ENCODE measurements at regions not wholly inside any gene's neighbourhood (a gene's known extent, or its start where the extent isn't known, plus 50 kb on each side); places are given as distances from the start of the nearest gene placed in this dataset.

GRCh38 chr2:160890667-160891352 lies 269.4 kb upstream of the TANK start:
- DNase-seq (ENCODE audit: extremely low read depth in 1 of 11, low read depth in 9 of 11, low spot score in 4 of 11) = no peak

GRCh38 chr2:160891353-160891740 lies 268.9 kb upstream of the TANK start:
- no peak for DNase-seq (ENCODE audit: extremely low read depth in 1 of 11, low read depth in 9 of 11, low spot score in 4 of 11)

GRCh38 chr2:160892204-160892603 lies 268.0 kb upstream of the TANK start:
- no peak for DNase-seq (ENCODE audit: extremely low read depth in 1 of 11, low read depth in 9 of 11, low spot score in 4 of 11)

GRCh38 chr2:160893581-160893980 lies 266.6 kb upstream of the TANK start:
- DNase-seq (ENCODE audit: extremely low read depth in 1 of 11, low read depth in 9 of 11, low spot score in 4 of 11) = no peak

GRCh38 chr2:160898581-160899307 lies 261.5 kb upstream of the TANK start:
- peak in 1 of 11 donors; percentile 24 for DNase-seq (ENCODE audit: extremely low read depth in 1 of 11, low read depth in 9 of 11, low spot score in 4 of 11)

- DNase-seq (ENCODE audit: extremely low read depth in 1 of 11, low read depth in 9 of 11, low spot score in 4 of 11) = no peak
Observed at GRCh38 chr2:160901613-160902012, 258.6 kb upstream of the TANK start.

GRCh38 chr2:160905862-160906261 lies 254.4 kb upstream of the TANK start:
- DNase-seq (ENCODE audit: extremely low read depth in 1 of 11, low read depth in 9 of 11, low spot score in 4 of 11) = no peak

GRCh38 chr2:160906878-160907277 lies 253.3 kb upstream of the TANK start:
- DNase-seq (ENCODE audit: extremely low read depth in 1 of 11, low read depth in 9 of 11, low spot score in 4 of 11) = no peak

- DNase-seq (ENCODE audit: extremely low read depth in 1 of 11, low read depth in 9 of 11, low spot score in 4 of 11) = no peak
Observed at GRCh38 chr2:160907738-160908137, 252.5 kb upstream of the TANK start.

- no peak for DNase-seq (ENCODE audit: extremely low read depth in 1 of 11, low read depth in 9 of 11, low spot score in 4 of 11)
Observed at GRCh38 chr2:160908157-160908556, 252.1 kb upstream of the TANK start.

- DNase-seq (ENCODE audit: extremely low read depth in 1 of 11, low read depth in 9 of 11, low spot score in 4 of 11) = no peak
Observed at GRCh38 chr2:160909781-160910242, 250.4 kb upstream of the TANK start.

- DNase-seq (ENCODE audit: extremely low read depth in 1 of 11, low read depth in 9 of 11, low spot score in 4 of 11) = no peak
Observed at GRCh38 chr2:160910681-160911080, 249.5 kb upstream of the TANK start.

- no peak for DNase-seq (ENCODE audit: extremely low read depth in 1 of 11, low read depth in 9 of 11, low spot score in 4 of 11)
Observed at GRCh38 chr2:160911258-160911657, 249.0 kb upstream of the TANK start.

GRCh38 chr2:160912276-160912675 lies 248.0 kb upstream of the TANK start:
- no peak for DNase-seq (ENCODE audit: extremely low read depth in 1 of 11, low read depth in 9 of 11, low spot score in 4 of 11)

GRCh38 chr2:160913323-160913722 lies 246.9 kb upstream of the TANK start:
- no peak for DNase-seq (ENCODE audit: extremely low read depth in 1 of 11, low read depth in 9 of 11, low spot score in 4 of 11)

- DNase-seq (ENCODE audit: extremely low read depth in 1 of 11, low read depth in 9 of 11, low spot score in 4 of 11) = no peak
Observed at GRCh38 chr2:160914217-160914616, 246.0 kb upstream of the TANK start.

- no peak for DNase-seq (ENCODE audit: extremely low read depth in 1 of 11, low read depth in 9 of 11, low spot score in 4 of 11)
Observed at GRCh38 chr2:160916300-160916699, 243.9 kb upstream of the TANK start.

- DNase-seq (ENCODE audit: extremely low read depth in 1 of 11, low read depth in 9 of 11, low spot score in 4 of 11) = no peak
Observed at GRCh38 chr2:160917850-160918249, 242.4 kb upstream of the TANK start.

- DNase-seq (ENCODE audit: extremely low read depth in 1 of 11, low read depth in 9 of 11, low spot score in 4 of 11) = no peak
Observed at GRCh38 chr2:160918258-160918657, 242.0 kb upstream of the TANK start.

- DNase-seq (ENCODE audit: extremely low read depth in 1 of 11, low read depth in 9 of 11, low spot score in 4 of 11) = no peak
Observed at GRCh38 chr2:160918906-160919503, 241.2 kb upstream of the TANK start.
